ENCODE measurements at regions not wholly inside any gene's neighbourhood (a gene's known extent, or its start where the extent isn't known, plus 50 kb on each side); places are given as distances from the start of the nearest gene placed in this dataset.

DNA sequence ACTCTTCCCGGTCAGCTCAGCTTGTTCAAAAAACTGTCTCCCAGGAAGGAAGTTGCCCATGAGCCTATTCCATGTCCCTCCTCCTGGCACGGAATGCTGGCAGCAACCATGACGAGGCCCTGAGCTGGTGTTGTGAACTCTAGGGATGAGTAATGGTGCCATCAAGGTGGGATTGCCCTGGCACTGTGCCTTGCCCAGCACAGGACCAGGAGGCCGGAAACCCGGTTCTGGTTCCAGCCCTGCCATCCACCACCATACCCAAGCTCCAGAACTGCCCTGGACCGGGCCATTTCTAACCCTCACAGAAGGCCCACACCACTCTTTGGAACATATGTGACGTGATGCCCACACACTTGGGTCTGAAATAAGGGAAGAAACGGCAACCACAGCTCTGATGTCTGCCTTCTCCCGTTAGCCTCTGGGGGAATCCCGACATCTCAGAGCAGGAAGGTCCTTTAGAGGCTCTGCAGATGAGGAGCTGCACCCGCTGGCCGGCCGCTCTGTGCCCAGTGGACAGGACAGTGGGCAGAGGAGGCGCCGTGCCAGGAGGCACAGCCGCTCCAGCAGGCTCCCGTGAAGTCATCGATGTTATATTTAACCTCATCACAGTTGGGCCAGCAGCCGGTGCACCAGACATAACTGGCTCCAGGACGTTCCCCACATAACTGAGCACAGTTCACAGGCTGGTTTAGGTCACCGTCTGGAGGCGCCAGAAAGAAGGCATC, 462.1 kb upstream of the ID2 start:
- Mint-ChIP-seq H3K4me1 (no peaks in the 10 kb centered on the region), H3K4me3 (no peak overlapping the region), H3K9me3 (no peaks in the 10 kb centered on the region), H3K36me3 (no peaks in the 10 kb centered on the region), H3K27ac (no peak overlapping the region), H3K27me3 (peaks cover 34% of the 10 kb centered on the region)
- ATAC-seq: no peak

DNA sequence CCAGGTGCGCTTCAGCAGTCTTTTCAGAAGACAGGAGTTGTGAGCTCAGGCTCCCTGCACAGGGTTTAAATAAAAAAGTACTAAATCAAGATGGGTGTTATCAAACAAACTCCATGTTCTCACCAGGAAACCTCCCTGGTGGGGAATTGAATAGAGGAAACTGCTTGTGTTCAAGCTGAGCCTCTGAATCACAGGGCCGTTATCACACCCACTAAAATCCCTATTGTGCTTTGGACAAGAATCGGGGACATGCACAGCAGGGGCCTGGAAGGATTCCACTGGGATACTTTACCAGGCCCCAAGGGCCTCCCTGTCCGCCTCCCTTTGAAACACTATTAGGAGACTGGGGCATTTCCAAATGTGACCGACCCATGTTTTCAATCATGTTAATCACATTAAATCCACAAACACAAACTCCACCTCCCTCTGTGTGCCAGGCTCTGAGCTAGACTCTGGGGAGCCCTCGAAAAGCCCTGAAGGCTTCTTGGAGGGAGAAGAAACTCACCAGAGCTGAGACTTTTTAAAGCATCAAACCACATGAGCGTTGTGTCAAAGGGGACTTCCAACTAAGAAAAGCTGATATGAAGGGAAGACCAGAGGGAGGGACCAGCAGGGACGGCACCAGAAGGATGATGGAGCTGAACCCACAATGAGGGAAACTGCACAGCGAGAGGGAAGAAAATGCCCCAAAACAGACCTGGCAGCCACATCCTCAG, 458.7 kb upstream of the ID2 start:
- no peak overlapping the region for H3K27ac Mint-ChIP-seq
- no peaks in the 10 kb centered on the region for H3K36me3 Mint-ChIP-seq
- no peaks in the 10 kb centered on the region for H3K4me1 Mint-ChIP-seq
- H3K9me3 Mint-ChIP-seq: no peaks in the 10 kb centered on the region
- no peak overlapping the region for H3K4me3 Mint-ChIP-seq
- no peak for ATAC-seq
- H3K27me3 Mint-ChIP-seq: peaks cover 62% of the 10 kb centered on the region

DNA sequence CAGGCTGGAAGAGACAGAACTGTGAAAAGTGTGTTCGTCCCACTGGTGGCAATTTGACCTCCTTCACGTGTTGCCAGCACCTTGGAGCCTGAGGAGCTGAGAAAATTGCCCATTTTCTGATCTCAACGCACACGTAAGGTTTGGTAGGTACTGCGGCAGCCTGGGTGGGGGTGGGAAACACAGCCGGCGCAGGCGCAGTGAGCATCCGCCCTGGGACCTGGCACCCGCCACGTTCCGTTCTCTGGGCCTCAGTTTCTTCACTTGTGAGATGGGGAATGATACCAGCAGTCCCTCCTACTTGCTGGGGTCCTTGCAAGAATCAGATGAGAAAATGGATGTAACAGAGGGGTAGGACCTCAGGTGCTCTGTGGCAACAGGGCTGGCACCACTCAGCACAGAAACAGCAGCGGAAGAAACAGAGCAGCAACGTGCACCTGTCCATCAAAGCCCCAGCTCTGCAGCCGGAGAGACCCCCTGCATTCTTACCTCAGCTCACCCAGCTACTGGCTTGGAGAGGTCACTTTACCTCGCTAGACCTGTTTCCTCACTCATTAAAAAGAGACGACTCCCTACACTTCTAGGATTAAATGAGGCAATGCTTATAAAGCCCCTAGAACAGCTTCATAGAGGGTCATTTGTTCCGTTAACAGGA, 458.0 kb upstream of the ID2 start:
- H3K27ac Mint-ChIP-seq: no peak overlapping the region
- H3K9me3 Mint-ChIP-seq: no peaks in the 10 kb centered on the region
- no peaks in the 10 kb centered on the region for H3K36me3 Mint-ChIP-seq
- H3K4me3 Mint-ChIP-seq: no peak overlapping the region
- H3K4me1 Mint-ChIP-seq: no peaks in the 10 kb centered on the region
- H3K27me3 Mint-ChIP-seq: peaks cover 60% of the 10 kb centered on the region
- no peak for ATAC-seq

DNA sequence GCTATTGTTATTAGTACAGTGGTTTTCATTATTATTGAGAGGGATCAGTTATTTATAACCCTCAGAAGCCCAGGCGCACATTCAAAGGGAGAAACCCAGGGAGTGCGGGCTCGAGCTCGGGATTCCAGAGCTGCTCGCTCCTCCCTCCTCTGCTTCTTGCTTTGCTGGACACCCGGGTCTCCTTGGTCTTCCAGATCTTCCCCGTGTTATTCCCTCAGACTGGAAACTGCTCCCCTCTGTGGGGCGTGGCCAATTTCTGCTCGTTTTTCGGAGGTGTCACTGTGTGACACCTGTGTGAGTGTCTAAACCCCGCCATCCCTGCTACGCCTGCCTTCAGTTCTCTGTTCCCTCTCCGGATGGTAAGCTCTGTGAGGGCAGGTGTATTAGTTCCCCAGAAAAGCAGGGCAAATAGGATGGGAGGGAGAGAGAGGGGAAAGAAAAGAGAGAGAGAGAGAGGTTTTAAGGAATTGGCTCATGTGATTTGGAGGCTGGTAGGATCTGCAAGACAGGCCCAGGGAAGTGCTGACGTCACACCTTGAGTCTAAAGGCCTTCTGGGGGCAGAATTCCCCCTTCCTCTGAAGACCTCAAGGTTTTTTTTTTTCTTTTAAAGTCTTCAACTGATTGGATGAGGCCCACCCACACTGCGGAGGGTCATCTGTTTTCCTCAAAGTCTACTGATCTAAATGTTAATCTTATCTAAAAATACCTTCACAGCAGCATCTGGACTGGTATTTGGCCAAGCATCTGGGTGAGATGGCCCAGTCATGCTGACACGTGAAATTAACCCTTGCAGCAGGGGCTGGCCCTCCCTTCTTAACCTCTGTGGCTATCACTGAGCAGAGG, 457.3 kb upstream of the ID2 start:
- peaks cover 55% of the 10 kb centered on the region for H3K27me3 Mint-ChIP-seq
- no peak for ATAC-seq
- H3K9me3 Mint-ChIP-seq: no peaks in the 10 kb centered on the region
- no peak overlapping the region for H3K4me3 Mint-ChIP-seq
- H3K27ac Mint-ChIP-seq: no peak overlapping the region
- H3K4me1 Mint-ChIP-seq: peaks cover 4% of the 10 kb centered on the region
- H3K36me3 Mint-ChIP-seq: no peaks in the 10 kb centered on the region

DNA sequence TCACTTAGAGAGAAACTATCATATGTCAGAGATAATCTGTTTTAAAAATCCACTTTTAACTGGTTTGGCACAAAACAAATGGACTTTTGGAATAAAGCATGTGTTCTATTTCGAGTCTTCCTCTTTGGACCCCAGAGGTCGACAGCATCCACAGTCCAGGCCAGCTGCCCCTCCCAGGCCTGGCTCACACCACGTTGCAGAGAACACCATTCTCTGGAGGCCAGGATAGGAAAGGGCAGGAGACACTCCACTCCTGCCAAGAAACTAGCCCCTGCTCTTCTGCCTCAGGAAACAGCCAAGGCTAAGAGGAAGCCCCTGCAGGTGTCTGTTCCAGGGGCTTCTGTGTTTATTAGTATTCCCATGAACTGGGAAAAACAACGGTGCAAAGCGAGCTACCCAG, 456.6 kb upstream of the ID2 start:
- Mint-ChIP-seq H3K4me1 (peaks cover 9% of the 10 kb centered on the region), H3K4me3 (no peak overlapping the region), H3K27ac (no peak overlapping the region), H3K36me3 (no peaks in the 10 kb centered on the region), H3K27me3 (peaks cover 61% of the 10 kb centered on the region), H3K9me3 (no peaks in the 10 kb centered on the region)
- ATAC-seq: no peak

DNA sequence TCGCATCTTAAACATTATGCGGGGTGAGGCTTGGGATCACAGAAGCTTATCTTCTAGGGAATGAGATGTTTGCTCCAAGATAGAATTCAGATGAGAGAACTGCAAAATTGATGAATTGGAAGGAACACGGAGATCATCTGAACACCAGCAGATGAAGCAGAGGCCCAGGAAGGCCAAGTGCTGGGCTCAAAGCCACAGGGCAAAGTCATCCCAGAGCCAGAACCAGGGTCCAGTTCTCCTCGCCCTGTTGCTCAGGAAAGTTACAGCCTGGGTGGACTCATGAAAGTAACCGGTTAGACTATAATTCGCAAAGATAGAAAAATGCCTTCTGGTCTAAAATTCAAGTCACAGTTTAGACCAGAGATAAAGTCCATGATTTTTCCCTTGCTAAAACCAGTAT, 456.1 kb upstream of the ID2 start:
- no peak for ATAC-seq
- Mint-ChIP-seq H3K4me1 (peaks cover 9% of the 10 kb centered on the region), H3K27me3 (peaks cover 61% of the 10 kb centered on the region), H3K9me3 (no peaks in the 10 kb centered on the region), H3K27ac (no peak overlapping the region), H3K4me3 (no peak overlapping the region), H3K36me3 (no peaks in the 10 kb centered on the region)

DNA sequence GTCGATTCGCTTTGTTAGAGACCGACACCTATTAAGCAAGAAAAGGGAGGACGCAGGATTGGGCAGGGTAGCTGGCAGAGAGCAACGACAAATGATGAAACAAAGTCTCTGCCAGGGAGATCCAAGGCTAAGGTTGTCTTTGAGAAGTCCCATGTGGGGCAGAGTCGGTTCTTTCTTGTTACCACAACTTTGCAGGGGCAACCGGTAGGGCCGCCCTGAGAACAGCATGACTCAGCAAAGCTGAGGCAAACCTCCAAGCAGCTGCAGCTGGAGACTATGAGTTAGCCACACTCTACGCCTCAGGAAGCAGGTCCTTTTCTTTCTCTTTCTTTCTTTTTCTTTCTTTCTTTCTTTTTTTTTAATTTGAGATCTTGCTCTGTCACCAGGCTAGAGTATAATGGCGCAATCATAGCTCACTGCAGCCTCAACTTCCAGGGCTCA, 452.3 kb upstream of the ID2 start:
- Mint-ChIP-seq H3K9me3 (no peaks in the 10 kb centered on the region), H3K27me3 (peaks cover 38% of the 10 kb centered on the region), H3K36me3 (no peaks in the 10 kb centered on the region), H3K27ac (no peak overlapping the region), H3K4me1 (peaks cover 16% of the 10 kb centered on the region), H3K4me3 (no peak overlapping the region)
- peak; percentile 67 for ATAC-seq

DNA sequence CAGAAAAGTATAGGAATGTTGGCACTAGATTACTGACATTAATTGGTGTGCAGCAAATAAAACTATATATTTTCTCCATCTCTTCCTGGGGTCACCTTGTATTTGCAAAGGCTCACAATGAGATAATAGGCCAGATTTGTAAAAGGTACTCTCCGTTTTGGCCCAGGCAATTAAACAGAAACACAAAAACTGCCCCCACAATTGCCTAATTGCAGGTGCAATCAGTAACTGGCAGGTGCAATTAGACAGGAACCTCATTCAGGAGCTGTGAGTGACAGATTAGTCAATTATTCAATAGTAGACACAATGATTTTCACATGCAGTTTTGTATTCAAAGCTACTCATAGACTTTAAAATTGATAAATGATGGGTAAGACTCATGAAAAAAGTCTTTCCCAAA, 451.4 kb upstream of the ID2 start:
- Mint-ChIP-seq H3K27ac (no peak overlapping the region), H3K27me3 (peaks cover 30% of the 10 kb centered on the region), H3K36me3 (no peaks in the 10 kb centered on the region), H3K9me3 (no peaks in the 10 kb centered on the region), H3K4me3 (no peak overlapping the region), H3K4me1 (peaks cover 24% of the 10 kb centered on the region)
- no peak for ATAC-seq

DNA sequence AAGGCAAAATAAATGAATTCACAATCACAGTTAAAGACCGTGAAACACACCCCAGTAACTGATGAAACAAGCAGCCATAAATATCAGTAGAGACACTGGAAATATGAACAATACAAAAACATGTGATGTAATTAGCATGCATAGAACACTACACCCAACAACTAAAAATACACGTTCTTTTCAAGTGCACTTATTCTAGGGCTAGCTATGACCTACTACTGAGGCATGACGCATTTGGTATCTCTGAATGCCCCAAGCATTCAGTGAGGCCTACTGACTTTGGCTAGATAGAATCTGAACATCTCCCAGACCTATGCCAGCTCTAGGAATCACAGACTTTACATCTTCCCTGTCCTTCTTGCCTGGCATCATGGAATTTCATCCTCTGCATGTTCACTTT, 450.0 kb upstream of the ID2 start:
- Mint-ChIP-seq H3K4me3 (no peak overlapping the region), H3K27me3 (peaks cover 31% of the 10 kb centered on the region), H3K36me3 (no peaks in the 10 kb centered on the region), H3K9me3 (no peaks in the 10 kb centered on the region), H3K27ac (no peak overlapping the region), H3K4me1 (peaks cover 24% of the 10 kb centered on the region)
- ATAC-seq: no peak

DNA sequence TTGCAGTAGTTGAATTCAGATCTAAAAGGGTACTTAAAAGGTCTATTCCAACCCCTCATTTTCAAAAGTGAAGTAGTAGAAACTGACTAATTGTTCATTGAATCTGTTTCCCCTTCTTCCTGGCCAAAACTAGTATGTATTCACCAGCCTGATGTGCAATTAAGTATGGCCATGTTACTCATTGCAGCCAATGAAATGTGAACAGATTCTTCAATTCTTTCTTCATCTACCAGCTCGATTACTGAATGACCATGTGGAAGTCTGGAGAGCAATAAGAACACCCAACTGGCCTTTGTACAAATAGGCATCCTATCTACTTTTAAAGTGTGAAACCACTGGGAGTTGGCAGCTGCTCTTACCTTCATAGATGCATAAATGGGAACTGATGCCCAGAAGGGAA, 449.0 kb upstream of the ID2 start:
- ATAC-seq: no peak
- Mint-ChIP-seq H3K27me3 (peaks cover 29% of the 10 kb centered on the region), H3K9me3 (no peaks in the 10 kb centered on the region), H3K4me3 (no peak overlapping the region), H3K36me3 (no peaks in the 10 kb centered on the region), H3K4me1 (peaks cover 24% of the 10 kb centered on the region), H3K27ac (no peak overlapping the region)

DNA sequence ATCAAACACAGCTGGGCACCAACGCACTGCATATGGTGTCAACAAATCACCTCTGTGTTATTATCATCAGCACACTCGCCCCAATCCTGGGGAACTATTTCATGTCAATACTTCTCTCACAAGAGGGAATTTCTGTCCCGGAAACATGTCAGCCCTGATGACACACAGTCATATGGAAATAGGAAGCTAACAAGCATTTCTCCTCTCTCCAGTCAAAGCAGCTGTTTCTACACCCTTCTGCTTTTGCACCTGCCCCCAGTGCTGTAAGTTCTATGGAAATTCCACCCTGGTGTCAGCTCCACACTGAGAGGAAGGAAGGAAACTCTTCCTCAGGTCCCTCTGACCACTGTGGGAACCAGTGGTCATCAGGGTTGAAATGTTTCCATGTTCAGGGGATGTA, 447.6 kb upstream of the ID2 start:
- ATAC-seq: peak; percentile 62
- no peaks in the 10 kb centered on the region for H3K36me3 Mint-ChIP-seq
- no peaks in the 10 kb centered on the region for H3K9me3 Mint-ChIP-seq
- H3K27ac Mint-ChIP-seq: peak overlapping the region; percentile 39
- H3K27me3 Mint-ChIP-seq: peaks cover 35% of the 10 kb centered on the region
- peaks cover 23% of the 10 kb centered on the region for H3K4me1 Mint-ChIP-seq
- H3K4me3 Mint-ChIP-seq: no peak overlapping the region

DNA sequence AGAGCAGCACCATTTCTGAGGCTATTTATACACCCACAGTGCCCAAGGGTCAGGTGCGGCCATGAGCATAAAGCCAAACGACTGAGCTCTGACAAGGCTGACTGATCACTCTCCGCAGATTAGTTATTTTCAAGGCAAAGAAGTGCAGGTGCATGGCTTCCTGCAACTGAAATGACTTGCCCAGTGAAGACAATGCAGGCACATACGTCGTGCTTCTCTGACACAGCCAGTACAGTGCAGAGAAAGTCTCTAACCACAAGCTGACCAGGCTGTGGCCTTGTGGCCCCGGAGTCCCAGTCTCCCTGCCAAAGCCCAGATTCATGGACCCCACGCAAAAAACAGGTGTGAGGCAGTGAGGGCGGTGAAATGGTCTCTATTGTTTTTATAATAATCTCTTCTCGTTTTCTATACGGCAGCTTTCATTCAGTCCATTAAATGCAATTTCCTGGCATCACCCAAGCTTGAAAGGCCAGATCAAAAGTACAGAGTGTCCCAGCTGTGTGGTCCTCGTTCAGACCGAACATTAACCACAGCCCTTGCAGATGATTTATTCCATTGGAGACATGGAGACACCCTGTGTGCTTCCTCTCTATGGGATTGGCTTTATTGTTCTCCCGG, 447.0 kb upstream of the ID2 start:
- peak; percentile 87 for ATAC-seq
- no peak overlapping the region for H3K4me3 Mint-ChIP-seq
- no peaks in the 10 kb centered on the region for H3K9me3 Mint-ChIP-seq
- peaks cover 36% of the 10 kb centered on the region for H3K27me3 Mint-ChIP-seq
- H3K36me3 Mint-ChIP-seq: no peaks in the 10 kb centered on the region
- peak overlapping the region; percentile 39 for H3K27ac Mint-ChIP-seq
- peaks cover 17% of the 10 kb centered on the region for H3K4me1 Mint-ChIP-seq

DNA sequence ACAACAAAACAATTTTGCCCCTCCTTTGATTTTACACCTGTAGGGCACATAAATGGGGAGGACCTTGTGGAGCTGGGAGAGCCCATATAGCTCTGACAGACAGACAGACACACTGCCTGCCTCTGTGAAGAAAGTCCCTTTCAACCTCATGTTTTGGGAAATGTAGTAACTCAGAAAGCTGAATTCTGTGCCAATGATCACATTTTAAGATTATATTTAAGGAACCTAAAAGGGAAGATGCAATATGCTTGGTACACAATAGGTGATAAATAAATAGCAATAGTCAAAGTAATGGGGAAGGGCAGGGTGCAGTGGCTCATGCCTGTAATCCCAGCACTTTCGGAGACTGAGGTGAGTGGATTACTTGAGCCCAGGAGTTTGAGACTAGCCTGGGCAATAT, 446.4 kb upstream of the ID2 start:
- no peaks in the 10 kb centered on the region for H3K9me3 Mint-ChIP-seq
- H3K27ac Mint-ChIP-seq: peak overlapping the region; percentile 39
- ATAC-seq: no peak
- H3K4me1 Mint-ChIP-seq: peaks cover 15% of the 10 kb centered on the region
- H3K27me3 Mint-ChIP-seq: peaks cover 38% of the 10 kb centered on the region
- no peaks in the 10 kb centered on the region for H3K36me3 Mint-ChIP-seq
- H3K4me3 Mint-ChIP-seq: no peak overlapping the region

DNA sequence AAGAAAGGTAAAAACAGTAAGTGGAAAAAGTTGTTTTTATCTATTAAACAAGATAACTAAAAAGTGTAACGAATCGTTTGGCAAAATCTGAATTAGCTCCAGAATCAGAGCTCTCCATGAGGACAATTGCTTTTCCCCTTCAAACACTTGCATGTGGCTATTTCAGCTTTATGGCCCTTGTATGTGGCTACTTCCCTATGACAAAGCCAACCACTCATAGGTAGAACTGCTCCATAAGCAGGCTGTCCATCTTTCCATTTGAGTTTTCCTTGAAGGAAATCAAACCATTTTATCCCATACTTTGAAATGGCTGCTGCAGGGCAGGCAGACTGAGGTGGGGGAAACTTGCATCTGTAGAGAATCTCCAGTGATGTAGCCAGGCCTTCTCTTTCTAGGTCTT, 445.5 kb upstream of the ID2 start:
- no peak overlapping the region for H3K27ac Mint-ChIP-seq
- no peaks in the 10 kb centered on the region for H3K9me3 Mint-ChIP-seq
- no peak overlapping the region for H3K4me3 Mint-ChIP-seq
- no peak for ATAC-seq
- H3K36me3 Mint-ChIP-seq: no peaks in the 10 kb centered on the region
- peaks cover 15% of the 10 kb centered on the region for H3K4me1 Mint-ChIP-seq
- H3K27me3 Mint-ChIP-seq: peaks cover 48% of the 10 kb centered on the region
